Stimulated activated CD4-positive, alpha-beta T cell treated with anti-CD3 and anti-CD28 coated beads, Interleukin-1b, Interleukin-23, amount 100 ng/mL, for 48 hours (primary cell): ENCODE measurements at regions not wholly inside any gene's neighbourhood (a gene's known extent, or its start where the extent isn't known, plus 50 kb on each side); places are given as distances from the start of the nearest gene placed in this dataset.
A peak's percentile ranks its signal among the peaks of the same experiment; 100 is the strongest.
"Not testable (repeated sequence)": the region's sequence is repeated elsewhere in the genome, so short reads cannot be mapped to it uniquely, and the experiment has no call there.

Source experiments
- DNase-seq: peaks from one replicate; pipeline ENCODE4 v3.0.0-alpha.2; 2020

GRCh38 chr1:185681034-185681633, 53.1 kb upstream of the HMCN1 start:
- DNase-seq: no peak

- DNase-seq: no peak
These were observed 53.7 kb upstream of the HMCN1 start for GRCh38 chr1:185680453-185680852.

- no peak for DNase-seq
These were observed 55.0 kb upstream of the HMCN1 start for GRCh38 chr1:185679220-185679619.

- no peak for DNase-seq
These were observed 57.2 kb upstream of the HMCN1 start for GRCh38 chr1:185676969-185677368.

- no peak for DNase-seq
These were observed 60.0 kb upstream of the HMCN1 start for GRCh38 chr1:185674201-185674600.

GRCh38 chr1:185672719-185673360, 61.4 kb upstream of the HMCN1 start:
- DNase-seq: no peak

- DNase-seq: peak; percentile 22
These were observed 64.0 kb upstream of the HMCN1 start for GRCh38 chr1:185670187-185670627.

GRCh38 chr1:185668013-185668412, 66.2 kb upstream of the HMCN1 start:
- no peak for DNase-seq

- DNase-seq: no peak
These were observed 67.6 kb upstream of the HMCN1 start for GRCh38 chr1:185666582-185666981.

GRCh38 chr1:185663771-185664296, 70.4 kb upstream of the HMCN1 start:
- DNase-seq: no peak

GRCh38 chr1:185663332-185663731, 70.9 kb upstream of the HMCN1 start:
- DNase-seq: no peak

- no peak for DNase-seq
These were observed 72.2 kb upstream of the HMCN1 start for GRCh38 chr1:185661971-185662370.

- no peak for DNase-seq
These were observed 77.5 kb upstream of the HMCN1 start for GRCh38 chr1:185656663-185657062.

GRCh38 chr1:185654952-185655314, 79.3 kb upstream of the HMCN1 start:
- no peak for DNase-seq

GRCh38 chr1:185654199-185654951, 79.8 kb upstream of the HMCN1 start:
- no peak for DNase-seq

GRCh38 chr1:185653615-185654014, 80.6 kb upstream of the HMCN1 start:
- DNase-seq: no peak

- no peak for DNase-seq
These were observed 81.8 kb upstream of the HMCN1 start for GRCh38 chr1:185652348-185652747.

GRCh38 chr1:185650602-185651230, 83.5 kb upstream of the HMCN1 start:
- no peak for DNase-seq

- no peak for DNase-seq
These were observed 85.2 kb upstream of the HMCN1 start for GRCh38 chr1:185648858-185649589.

GRCh38 chr1:185647597-185648267, 86.5 kb upstream of the HMCN1 start:
- not testable (repeated sequence) for DNase-seq

GRCh38 chr1:185646202-185646683, 87.9 kb upstream of the HMCN1 start:
- no peak for DNase-seq

- no peak for DNase-seq
These were observed 88.5 kb upstream of the HMCN1 start for GRCh38 chr1:185645686-185646085.
